Activated B cell treated with CpG ODN at 0.5 μM for 24 hours (primary cell): ENCODE measurements at regions not wholly inside any gene's neighbourhood (a gene's known extent, or its start where the extent isn't known, plus 50 kb on each side); places are given as distances from the start of the nearest gene placed in this dataset.

ENCODE experiments used
- ATAC-seq: fragments of 200-7000 bp; cut with Tn5 transposase; one replicate; pipeline ENCODE4 v1.10.0; 2021; ENCODE audit warnings: low read depth, mild to moderate bottlenecking, moderate library complexity
- CTCF ChIA-PET: fragments of 350-600 bp; sonication (Branson Sonifier 250); formaldehyde crosslinking; loops from one replicate; lab custom pipeline; 2021; ENCODE audit warnings: antibody characterized with exemption; lab: Charles Lee
- POLR2A ChIA-PET: fragments of 350-600 bp; sonication (Branson Sonifier 250); formaldehyde crosslinking; loops from one replicate; lab custom pipeline; 2021; ENCODE audit warnings: antibody characterized with exemption; lab: Charles Lee
- DNase-seq: peaks from one replicate; pipeline ENCODE4 v3.0.0; 2022
- H3K27ac Mint-ChIP-seq: one replicate; pipeline ENCODE4 v1.8.0; 2020; ENCODE audit warnings: mixed read lengths
- H3K27me3 Mint-ChIP-seq: one replicate; pipeline ENCODE4 v1.8.0; 2021; ENCODE audit warnings: mixed read lengths
- H3K36me3 Mint-ChIP-seq: one replicate; pipeline ENCODE4 v1.8.0; 2021; ENCODE audit warnings: low read depth, mixed read lengths
- H3K4me1 Mint-ChIP-seq: one replicate; pipeline ENCODE4 v1.8.0; 2021; ENCODE audit warnings: mixed read lengths
- H3K4me3 Mint-ChIP-seq: one replicate; pipeline ENCODE4 v1.8.0; 2020; ENCODE audit warnings: mild to moderate bottlenecking, mixed read lengths
- H3K9me3 Mint-ChIP-seq: one replicate; pipeline ENCODE4 v1.8.0; 2020; ENCODE audit warnings: mixed read lengths
- intact Hi-C: fragments of 100-400 bp; cut with micrococcal nuclease; formaldehyde crosslinking; loops from one replicate; pipeline ENCODE4 v1.15.1; 2024
- TF ChIP-seq, protein P1 (sequence below): fragments of 200-600 bp; IDR thresholded peaks from one replicate; pipeline ENCODE4 v1.8.0; 2022; ENCODE audit warnings: antibody characterized with exemption, mild to moderate bottlenecking

DNA sequence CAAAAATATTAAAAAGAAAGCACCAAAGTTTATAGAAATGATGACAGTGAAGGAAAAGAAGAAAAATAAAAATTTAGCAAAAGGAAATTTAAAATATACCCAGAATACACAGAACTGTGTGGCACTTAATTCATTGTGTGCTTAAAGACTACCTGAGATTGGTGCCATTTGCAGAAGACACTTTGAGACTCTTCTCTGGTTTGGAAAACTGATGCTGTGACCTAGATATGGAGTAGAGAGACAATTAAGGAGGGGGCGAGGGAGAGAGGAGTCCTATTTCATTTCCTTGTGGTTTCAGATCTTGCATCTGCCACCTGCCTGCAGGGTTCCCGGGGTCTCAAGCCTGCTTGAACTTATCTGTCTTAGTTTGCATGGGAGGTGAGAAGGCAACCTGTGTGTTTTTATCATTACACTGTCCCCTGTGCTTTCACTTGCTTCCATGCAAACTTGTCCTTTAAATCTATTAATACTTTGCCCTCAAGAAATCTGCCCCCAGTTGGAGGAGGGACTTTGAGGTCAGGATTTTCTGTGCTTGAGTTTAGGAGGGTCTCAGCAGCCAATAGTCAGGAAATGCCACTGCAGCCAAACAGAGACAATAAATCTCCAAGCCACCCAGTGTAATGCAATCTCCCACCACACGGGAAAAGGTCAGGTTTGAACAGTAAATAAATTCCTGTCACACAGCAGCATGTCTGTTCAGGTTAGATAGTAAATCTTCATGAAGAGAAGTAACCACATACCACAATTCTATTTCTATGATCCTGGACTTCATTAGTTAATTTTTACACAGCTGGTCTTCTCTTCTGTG is 119.4 kb downstream of the CAND1 start:
- intact Hi-C loops = no loop called here
- CTCF ChIA-PET = no interaction called here

DNA sequence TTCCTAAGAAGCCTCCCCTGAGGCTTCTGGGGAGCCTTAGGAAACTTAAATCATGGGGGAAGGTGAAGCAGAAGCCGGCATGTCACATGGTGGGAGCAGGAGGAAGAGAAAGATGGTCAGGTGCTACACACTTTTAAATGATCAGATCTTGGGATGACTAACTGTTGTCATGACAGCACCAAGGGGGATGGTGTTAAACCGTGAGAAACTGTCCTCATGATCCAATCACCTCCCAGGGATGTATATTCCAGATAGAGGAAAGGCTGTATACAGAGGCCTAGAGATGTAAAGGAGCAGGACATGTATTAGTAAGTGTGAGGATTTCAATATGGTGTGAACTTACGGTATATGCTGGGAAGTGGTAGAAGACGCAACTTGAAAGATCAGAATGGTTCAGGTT is 121.1 kb downstream of the CAND1 start:
- Mint-ChIP-seq H3K27ac (no peak overlapping the region), H3K27me3 (no peaks in the 10 kb centered on the region), H3K36me3 (no peaks in the 10 kb centered on the region), H3K4me1 (no peaks in the 10 kb centered on the region), H3K9me3 (peaks cover 2% of the 10 kb centered on the region), H3K4me3 (no peak overlapping the region)
- POLR2A ChIA-PET = no interaction called here
- ATAC-seq = no peak
- TF ChIP-seq, protein P1, sequence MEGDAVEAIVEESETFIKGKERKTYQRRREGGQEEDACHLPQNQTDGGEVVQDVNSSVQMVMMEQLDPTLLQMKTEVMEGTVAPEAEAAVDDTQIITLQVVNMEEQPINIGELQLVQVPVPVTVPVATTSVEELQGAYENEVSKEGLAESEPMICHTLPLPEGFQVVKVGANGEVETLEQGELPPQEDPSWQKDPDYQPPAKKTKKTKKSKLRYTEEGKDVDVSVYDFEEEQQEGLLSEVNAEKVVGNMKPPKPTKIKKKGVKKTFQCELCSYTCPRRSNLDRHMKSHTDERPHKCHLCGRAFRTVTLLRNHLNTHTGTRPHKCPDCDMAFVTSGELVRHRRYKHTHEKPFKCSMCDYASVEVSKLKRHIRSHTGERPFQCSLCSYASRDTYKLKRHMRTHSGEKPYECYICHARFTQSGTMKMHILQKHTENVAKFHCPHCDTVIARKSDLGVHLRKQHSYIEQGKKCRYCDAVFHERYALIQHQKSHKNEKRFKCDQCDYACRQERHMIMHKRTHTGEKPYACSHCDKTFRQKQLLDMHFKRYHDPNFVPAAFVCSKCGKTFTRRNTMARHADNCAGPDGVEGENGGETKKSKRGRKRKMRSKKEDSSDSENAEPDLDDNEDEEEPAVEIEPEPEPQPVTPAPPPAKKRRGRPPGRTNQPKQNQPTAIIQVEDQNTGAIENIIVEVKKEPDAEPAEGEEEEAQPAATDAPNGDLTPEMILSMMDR = no peak
- intact Hi-C loops = no loop called here
- CTCF ChIA-PET = interaction anchor here (1.0 kb wide), 1 partner anchor 34 kb away, joined by 3 read pairs; no protein-coding TSS in a partner anchor
- DNase-seq = no peak

More for the DNA sequence above, 119.4 kb downstream of the CAND1 start:
- H3K36me3 Mint-ChIP-seq = no peaks in the 10 kb centered on the region
- H3K4me1 Mint-ChIP-seq = no peaks in the 10 kb centered on the region
- DNase-seq (no peak), ATAC-seq (no peak)
- H3K4me3 Mint-ChIP-seq = no peak overlapping the region
- peaks cover 2% of the 10 kb centered on the region for H3K9me3 Mint-ChIP-seq
- POLR2A ChIA-PET = no interaction called here
- H3K27me3 Mint-ChIP-seq = no peaks in the 10 kb centered on the region
- TF ChIP-seq, protein P1 = no peak
- no peak overlapping the region for H3K27ac Mint-ChIP-seq

DNA sequence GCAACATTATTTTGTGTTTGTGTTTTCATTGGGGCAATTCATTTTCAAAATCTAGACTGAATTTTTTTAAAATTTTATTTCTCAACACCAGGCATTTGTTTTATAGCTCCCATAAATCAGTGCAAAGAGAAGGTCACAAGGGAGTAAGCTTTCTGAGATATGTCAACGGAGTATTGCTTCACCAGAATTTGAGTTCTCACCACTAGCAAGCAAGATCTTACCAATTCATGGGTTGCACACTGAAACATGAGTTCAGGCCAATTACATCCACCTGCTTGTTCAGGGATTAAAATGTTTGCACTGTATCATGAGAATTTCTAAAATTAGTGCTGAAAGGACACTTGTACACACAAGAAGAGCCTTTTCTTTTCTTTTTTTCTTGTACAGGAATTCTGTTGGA is 121.9 kb downstream of the CAND1 start:
- H3K4me3 Mint-ChIP-seq = no peak overlapping the region
- ChIA-PET CTCF (no interaction called here), POLR2A (no interaction called here)
- H3K36me3 Mint-ChIP-seq = no peaks in the 10 kb centered on the region
- ATAC-seq = no peak
- DNase-seq = no peak
- intact Hi-C loops = no loop called here
- no peaks in the 10 kb centered on the region for H3K27me3 Mint-ChIP-seq
- peaks cover 2% of the 10 kb centered on the region for H3K9me3 Mint-ChIP-seq
- H3K27ac Mint-ChIP-seq = no peak overlapping the region
- H3K4me1 Mint-ChIP-seq = no peaks in the 10 kb centered on the region
- TF ChIP-seq, protein P1 = no peak

DNA sequence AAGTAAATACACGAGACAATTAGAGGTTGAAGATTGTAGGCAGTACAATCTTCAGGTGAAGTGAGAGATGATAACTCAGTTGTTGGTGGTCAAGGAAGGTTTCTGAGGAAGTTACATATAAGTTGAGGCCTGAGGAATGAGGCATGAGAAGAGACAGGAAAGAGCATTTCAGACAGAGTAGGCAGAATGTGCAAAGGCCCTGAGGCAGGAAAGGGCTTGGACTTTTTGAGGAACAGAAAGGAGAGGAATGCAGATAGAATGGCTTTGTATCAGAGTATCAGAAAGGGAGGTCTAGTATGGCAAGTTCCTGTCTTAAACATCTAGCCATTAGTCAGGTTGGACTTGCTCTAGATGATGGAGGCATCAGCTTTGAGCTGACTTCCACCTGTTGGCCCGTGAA is 122.5 kb downstream of the CAND1 start:
- ChIA-PET CTCF (no interaction called here), POLR2A (no interaction called here)
- Mint-ChIP-seq H3K4me3 (no peak overlapping the region), H3K27ac (no peak overlapping the region), H3K36me3 (no peaks in the 10 kb centered on the region), H3K9me3 (peaks cover 2% of the 10 kb centered on the region), H3K4me1 (no peaks in the 10 kb centered on the region), H3K27me3 (no peaks in the 10 kb centered on the region)
- TF ChIP-seq, protein P1 = no peak
- intact Hi-C loops = no loop called here
- no peak for DNase-seq
- no peak for ATAC-seq

DNA sequence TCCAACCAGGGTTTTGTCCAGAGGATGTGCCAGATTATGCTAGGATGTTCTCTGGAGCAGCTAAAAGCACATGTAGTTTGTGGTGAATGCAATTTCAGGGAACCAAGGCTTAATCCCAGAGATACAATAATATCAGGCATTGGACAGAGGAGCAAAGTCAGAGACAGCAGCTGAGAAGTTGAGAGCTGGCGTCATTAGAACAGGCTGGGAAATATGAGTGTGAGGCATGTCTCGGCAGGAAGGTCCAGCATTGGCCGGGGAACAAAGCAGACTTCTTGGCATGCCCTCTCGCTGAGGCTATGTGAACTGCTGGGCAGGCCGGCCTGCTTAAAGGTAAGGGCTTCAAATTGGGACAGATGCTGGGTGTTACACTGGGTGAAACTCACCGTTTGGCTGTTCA is 125.4 kb downstream of the CAND1 start:
- POLR2A ChIA-PET = no interaction called here
- CTCF ChIA-PET = no interaction called here
- DNase-seq = no peak
- intact Hi-C loops = no loop called here
- Mint-ChIP-seq H3K27ac (no peak overlapping the region), H3K4me1 (no peaks in the 10 kb centered on the region), H3K36me3 (no peaks in the 10 kb centered on the region), H3K27me3 (peaks cover 2% of the 10 kb centered on the region), H3K9me3 (peaks cover 2% of the 10 kb centered on the region), H3K4me3 (no peak overlapping the region)
- TF ChIP-seq, protein P1 = no peak
- no peak for ATAC-seq
